ENCODE measurements at regions not wholly inside any gene's neighbourhood (a gene's known extent, or its start where the extent isn't known, plus 50 kb on each side); places are given as distances from the start of the nearest gene placed in this dataset.

GRCh38 chr3:128569756-128570155 is 76.8 kb upstream of the GATA2 start:
- DNase-seq (ENCODE audit: low read depth) = no peak

- no peak for DNase-seq (ENCODE audit: low read depth)
Measured at GRCh38 chr3:128568602-128569490, 75.8 kb upstream of the GATA2 start.

GRCh38 chr3:128567705-128568356 is 74.8 kb upstream of the GATA2 start:
- DNase-seq (ENCODE audit: low read depth) = no peak

- DNase-seq (ENCODE audit: low read depth) = no peak
Measured at GRCh38 chr3:128567141-128567540, 74.1 kb upstream of the GATA2 start.

- no peak for DNase-seq (ENCODE audit: low read depth)
Measured at GRCh38 chr3:128563439-128563838, 70.4 kb upstream of the GATA2 start.

- no peak for DNase-seq (ENCODE audit: low read depth)
Measured at GRCh38 chr3:128561504-128561903, 68.5 kb upstream of the GATA2 start.

GRCh38 chr3:128560768-128561167 is 67.8 kb upstream of the GATA2 start:
- DNase-seq (ENCODE audit: low read depth) = no peak

- DNase-seq (ENCODE audit: low read depth) = peak; percentile 41
Measured at GRCh38 chr3:128559486-128560225, 66.7 kb upstream of the GATA2 start.

- DNase-seq (ENCODE audit: low read depth) = no peak
Measured at GRCh38 chr3:128557531-128558280, 64.7 kb upstream of the GATA2 start.

- DNase-seq (ENCODE audit: low read depth) = no peak
Measured at GRCh38 chr3:128556907-128557306, 63.9 kb upstream of the GATA2 start.

- DNase-seq (ENCODE audit: low read depth) = no peak
Measured at GRCh38 chr3:128556384-128556783, 63.4 kb upstream of the GATA2 start.

GRCh38 chr3:128555841-128556240 is 62.8 kb upstream of the GATA2 start:
- no peak for DNase-seq (ENCODE audit: low read depth)

GRCh38 chr3:128555098-128555825 is 62.3 kb upstream of the GATA2 start:
- DNase-seq (ENCODE audit: low read depth) = no peak

- no peak for DNase-seq (ENCODE audit: low read depth)
Measured at GRCh38 chr3:128554465-128555097, 61.6 kb upstream of the GATA2 start.

- DNase-seq (ENCODE audit: low read depth) = peak; percentile 64
Measured at GRCh38 chr3:128554100-128554464, 61.1 kb upstream of the GATA2 start.

GRCh38 chr3:128553560-128553959 is 60.6 kb upstream of the GATA2 start:
- no peak for DNase-seq (ENCODE audit: low read depth)

- no peak for DNase-seq (ENCODE audit: low read depth)
Measured at GRCh38 chr3:128551867-128552266, 58.9 kb upstream of the GATA2 start.

GRCh38 chr3:128551451-128551850 is 58.5 kb upstream of the GATA2 start:
- no peak for DNase-seq (ENCODE audit: low read depth)

- DNase-seq (ENCODE audit: low read depth) = no peak
Measured at GRCh38 chr3:128550471-128551126, 57.6 kb upstream of the GATA2 start.

GRCh38 chr3:128550113-128550440 is 57.1 kb upstream of the GATA2 start:
- no peak for DNase-seq (ENCODE audit: low read depth)
